Neural progenitor cell (in vitro differentiated cells): ENCODE measurements at regions not wholly inside any gene's neighbourhood (a gene's known extent, or its start where the extent isn't known, plus 50 kb on each side); places are given as distances from the start of the nearest gene placed in this dataset.

Source experiments
- DNase-seq: peaks from one replicate; pipeline ENCODE4 v3.0.0-alpha.2; 2016; ENCODE audit warnings: low spot score
- H2AFZ ChIP-seq: fragments of 200-600 bp; sonication (generic); replicated peaks from 2 replicates; pipeline ENCODE4 v1.6.1; 2016; ENCODE audit warnings: antibody characterized with exemption
- H3F3A ChIP-seq: fragments of 200-600 bp; sonication (generic); 2 replicates; pipeline ENCODE4 v1.6.1; 2016; ENCODE audit warnings: antibody characterized with exemption, low read depth
- H3K27ac ChIP-seq: fragments of 200-600 bp; sonication (generic); 2 replicates; pipeline ENCODE4 v1.5.1; 2016; ENCODE audit warnings: mild to moderate bottlenecking
- H3K27me3 ChIP-seq: fragments of 200-600 bp; sonication (generic); 2 replicates; pipeline ENCODE4 v1.6.1; 2016; ENCODE audit warnings: mild to moderate bottlenecking, moderate library complexity
- H3K36me3 ChIP-seq: fragments of 200-600 bp; sonication (generic); 2 replicates; pipeline ENCODE4 v1.5.1; 2016
- H3K4me1 ChIP-seq: fragments of 200-600 bp; sonication (generic); 2 replicates; pipeline ENCODE4 v1.6.1; 2016; ENCODE audit warnings: mixed run types
- H3K4me2 ChIP-seq: fragments of 200-600 bp; sonication (generic); 2 replicates; pipeline ENCODE4 v1.6.1; 2016
- H3K4me3 ChIP-seq: fragments of 200-600 bp; sonication (generic); 2 replicates; pipeline ENCODE4 v1.5.1; 2016
- H3K79me2 ChIP-seq: fragments of 200-600 bp; sonication (generic); 2 replicates; pipeline ENCODE4 v1.6.1; 2016; ENCODE audit warnings: low read depth
- H3K9ac ChIP-seq: fragments of 200-600 bp; sonication (generic); 2 replicates; pipeline ENCODE4 v1.6.1; 2016
- H3K9me3 ChIP-seq: fragments of 200-600 bp; sonication (generic); 2 replicates; pipeline ENCODE4 v1.5.1; 2016; ENCODE audit warnings: low read depth
- H4K20me1 ChIP-seq: fragments of 200-600 bp; sonication (generic); 2 replicates; pipeline ENCODE4 v1.6.1; 2016; ENCODE audit warnings: low read depth
- H3K27ac Mint-ChIP-seq: 3 replicates; pipeline ENCODE4 v1.8.0; 2021; ENCODE audit warnings: mixed read lengths
- H3K27me3 Mint-ChIP-seq: 2 replicates; pipeline ENCODE4 v1.8.0; 2022; ENCODE audit warnings: low read depth, mild to moderate bottlenecking, inconsistent platforms, moderate library complexity, mixed read lengths; ENCODE audit not compliant: insufficient read depth
- H3K36me3 Mint-ChIP-seq: 3 replicates; pipeline ENCODE4 v1.8.0; 2021; ENCODE audit warnings: mixed read lengths
- H3K4me1 Mint-ChIP-seq: 3 replicates; pipeline ENCODE4 v1.8.0; 2021; ENCODE audit warnings: mixed read lengths
- H3K4me3 Mint-ChIP-seq: 3 replicates; pipeline ENCODE4 v1.8.0; 2021; ENCODE audit warnings: mild to moderate bottlenecking, moderate library complexity, mixed read lengths
- H3K9me3 Mint-ChIP-seq: 3 replicates; pipeline ENCODE4 v1.8.0; 2020; ENCODE audit warnings: mixed read lengths
- EZH2 ChIP-seq: fragments of 200-600 bp; sonication (generic); IDR thresholded peaks from 2 replicates; pipeline ENCODE4 v1.6.1; 2017; ENCODE audit warnings: antibody characterized with exemption, mild to moderate bottlenecking, moderate library complexity
- EZH2phosphoT487 ChIP-seq: fragments of 200-600 bp; sonication (generic); IDR thresholded peaks from 2 replicates; pipeline ENCODE4 v1.6.1; 2017; ENCODE audit warnings: antibody characterized with exemption
- TF ChIP-seq, protein P1 (sequence below): fragments of 200-600 bp; sonication (generic); IDR thresholded peaks from 2 replicates; pipeline ENCODE4 v1.5.1; 2017; ENCODE audit warnings: antibody characterized with exemption, mild to moderate bottlenecking

DNA sequence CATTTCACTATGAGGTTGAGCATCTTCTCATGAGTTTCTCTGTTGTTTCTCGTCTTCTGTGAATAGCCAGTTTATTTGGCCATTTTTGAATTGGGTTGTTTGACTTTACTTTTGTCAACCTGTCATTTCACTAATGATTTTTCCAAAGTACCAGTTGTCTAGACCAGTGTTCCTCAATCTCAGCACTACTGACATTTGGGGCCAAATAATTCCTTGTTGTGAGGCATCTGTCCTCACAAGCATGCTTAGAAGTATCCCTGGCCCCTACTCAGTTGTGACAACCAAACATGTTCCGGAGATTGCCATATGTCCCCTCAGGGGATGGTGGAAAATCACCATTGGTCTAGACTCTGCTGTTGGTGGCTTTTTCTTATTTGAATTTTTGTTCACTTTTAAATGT lies 87.7 kb upstream of the GNAZ start:
- Histone ChIP-seq H3K4me1 (no peaks in the 10 kb centered on the region), H2AFZ (no peak overlapping the region), H3K27me3 (peaks cover 6% of the 10 kb centered on the region), H3K27ac (no peak overlapping the region), H3K9me3 (peaks cover 15% of the 10 kb centered on the region), H3K4me3 (no peak overlapping the region), H4K20me1 (no peaks in the 10 kb centered on the region), H3K79me2 (no peaks in the 10 kb centered on the region), H3K9ac (no peak overlapping the region), H3K36me3 (no peaks in the 10 kb centered on the region), H3K4me2 (no peak overlapping the region), H3F3A (no peaks in the 10 kb centered on the region)
- no peak overlapping the region for H3K4me3 Mint-ChIP-seq
- TF ChIP-seq EZH2 (no peak), EZH2phosphoT487 (no peak)
- TF ChIP-seq, protein P1, sequence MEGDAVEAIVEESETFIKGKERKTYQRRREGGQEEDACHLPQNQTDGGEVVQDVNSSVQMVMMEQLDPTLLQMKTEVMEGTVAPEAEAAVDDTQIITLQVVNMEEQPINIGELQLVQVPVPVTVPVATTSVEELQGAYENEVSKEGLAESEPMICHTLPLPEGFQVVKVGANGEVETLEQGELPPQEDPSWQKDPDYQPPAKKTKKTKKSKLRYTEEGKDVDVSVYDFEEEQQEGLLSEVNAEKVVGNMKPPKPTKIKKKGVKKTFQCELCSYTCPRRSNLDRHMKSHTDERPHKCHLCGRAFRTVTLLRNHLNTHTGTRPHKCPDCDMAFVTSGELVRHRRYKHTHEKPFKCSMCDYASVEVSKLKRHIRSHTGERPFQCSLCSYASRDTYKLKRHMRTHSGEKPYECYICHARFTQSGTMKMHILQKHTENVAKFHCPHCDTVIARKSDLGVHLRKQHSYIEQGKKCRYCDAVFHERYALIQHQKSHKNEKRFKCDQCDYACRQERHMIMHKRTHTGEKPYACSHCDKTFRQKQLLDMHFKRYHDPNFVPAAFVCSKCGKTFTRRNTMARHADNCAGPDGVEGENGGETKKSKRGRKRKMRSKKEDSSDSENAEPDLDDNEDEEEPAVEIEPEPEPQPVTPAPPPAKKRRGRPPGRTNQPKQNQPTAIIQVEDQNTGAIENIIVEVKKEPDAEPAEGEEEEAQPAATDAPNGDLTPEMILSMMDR: no peak
- no peaks in the 10 kb centered on the region for H3K4me1 Mint-ChIP-seq
- DNase-seq: no peak
- H3K36me3 Mint-ChIP-seq: no peaks in the 10 kb centered on the region
- H3K27ac Mint-ChIP-seq: no peak overlapping the region
- peaks cover 4% of the 10 kb centered on the region for H3K27me3 Mint-ChIP-seq
- peaks cover 14% of the 10 kb centered on the region for H3K9me3 Mint-ChIP-seq

DNA sequence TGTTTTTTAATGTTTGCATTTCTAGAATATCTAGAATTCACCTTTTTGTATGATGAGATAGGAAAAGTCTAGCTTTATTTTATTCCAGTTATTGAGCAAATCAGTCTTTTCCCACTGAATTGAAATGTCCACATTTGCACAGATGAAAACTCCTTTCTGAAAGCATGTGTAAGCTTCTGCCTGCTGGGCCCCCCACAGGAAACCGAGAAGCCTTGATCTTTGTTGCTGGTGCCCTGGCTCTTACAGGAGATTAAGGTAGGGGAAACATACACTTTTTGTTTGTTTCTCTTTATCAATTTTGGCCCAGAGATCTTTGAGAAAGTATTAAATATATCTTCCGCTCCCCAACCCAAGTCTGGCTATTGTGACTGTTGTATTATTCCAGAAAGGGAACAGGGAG lies 87.2 kb upstream of the GNAZ start:
- TF ChIP-seq EZH2 (no peak), EZH2phosphoT487 (no peak)
- TF ChIP-seq, protein P1: no peak
- no peaks in the 10 kb centered on the region for H3F3A ChIP-seq
- H3K9ac ChIP-seq: no peak overlapping the region
- Mint-ChIP-seq H3K4me3 (no peak overlapping the region), H3K4me1 (no peaks in the 10 kb centered on the region), H3K27me3 (peaks cover 4% of the 10 kb centered on the region), H3K27ac (no peak overlapping the region), H3K9me3 (peaks cover 14% of the 10 kb centered on the region), H3K36me3 (no peaks in the 10 kb centered on the region)
- DNase-seq: no peak
- no peaks in the 10 kb centered on the region for H4K20me1 ChIP-seq
- no peak overlapping the region for H3K27ac ChIP-seq
- H3K27me3 ChIP-seq: peaks cover 8% of the 10 kb centered on the region
- H3K4me3 ChIP-seq: no peak overlapping the region
- no peak overlapping the region for H3K4me2 ChIP-seq
- H2AFZ ChIP-seq: no peak overlapping the region
- peaks cover 15% of the 10 kb centered on the region for H3K9me3 ChIP-seq
- H3K79me2 ChIP-seq: no peaks in the 10 kb centered on the region
- no peaks in the 10 kb centered on the region for H3K36me3 ChIP-seq
- H3K4me1 ChIP-seq: no peaks in the 10 kb centered on the region

DNA sequence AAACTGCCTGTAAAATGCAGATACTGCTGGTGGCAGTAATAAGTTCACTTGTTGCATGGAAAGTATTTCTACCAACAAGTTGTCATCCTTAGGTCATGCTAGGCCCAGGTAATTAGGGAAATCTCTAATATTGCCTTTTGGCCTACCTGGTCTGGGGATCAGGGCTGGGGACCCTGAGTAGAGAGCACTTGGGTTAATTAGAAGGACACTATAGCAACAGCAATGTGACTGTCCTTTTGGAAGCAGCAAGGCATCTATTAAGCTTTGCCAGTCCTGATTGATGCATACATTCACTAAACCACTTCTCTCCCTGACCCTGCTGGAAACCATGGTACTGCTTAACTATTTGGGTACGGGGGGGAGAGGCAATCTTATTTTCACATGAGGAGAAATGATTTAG lies 86.5 kb upstream of the GNAZ start:
- DNase-seq: no peak
- H3K79me2 ChIP-seq: no peaks in the 10 kb centered on the region
- H3K27ac ChIP-seq: no peak overlapping the region
- no peaks in the 10 kb centered on the region for H3K4me1 ChIP-seq
- H3K9me3 ChIP-seq: peaks cover 15% of the 10 kb centered on the region
- no peak overlapping the region for H3K4me3 Mint-ChIP-seq
- H3K4me3 ChIP-seq: no peak overlapping the region
- no peaks in the 10 kb centered on the region for H3K36me3 ChIP-seq
- H2AFZ ChIP-seq: no peak overlapping the region
- H3K27me3 ChIP-seq: peaks cover 15% of the 10 kb centered on the region
- H3K4me2 ChIP-seq: no peak overlapping the region
- TF ChIP-seq, protein P1: no peak
- TF ChIP-seq EZH2phosphoT487 (no peak), EZH2 (no peak)
- H3K4me1 Mint-ChIP-seq: no peaks in the 10 kb centered on the region
- H3K9ac ChIP-seq: no peak overlapping the region
- H3K27me3 Mint-ChIP-seq: peaks cover 4% of the 10 kb centered on the region
- no peaks in the 10 kb centered on the region for H4K20me1 ChIP-seq
- H3K36me3 Mint-ChIP-seq: no peaks in the 10 kb centered on the region
- no peak overlapping the region for H3K27ac Mint-ChIP-seq
- H3K9me3 Mint-ChIP-seq: peaks cover 14% of the 10 kb centered on the region
- no peaks in the 10 kb centered on the region for H3F3A ChIP-seq

DNA sequence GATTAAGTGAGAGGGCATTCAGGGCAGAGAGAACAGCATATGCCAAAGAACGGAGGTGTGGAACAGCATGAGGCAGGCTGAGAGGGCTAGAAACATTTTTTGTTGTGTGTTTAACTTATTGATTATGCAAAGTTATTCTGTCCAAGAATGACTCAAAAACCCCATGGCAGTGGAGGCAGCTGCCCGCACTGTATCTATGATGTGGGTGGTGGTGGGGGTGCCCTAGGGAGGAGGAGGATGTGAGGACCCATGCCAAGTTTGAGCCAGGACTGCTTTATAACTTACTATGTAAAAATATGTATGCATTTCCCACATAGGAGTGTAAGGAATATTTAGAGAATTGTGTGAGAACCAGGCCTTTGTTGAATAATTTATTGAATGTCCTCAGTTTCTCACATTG lies 85.4 kb upstream of the GNAZ start:
- Mint-ChIP-seq H3K4me3 (no peak overlapping the region), H3K4me1 (no peaks in the 10 kb centered on the region), H3K27ac (no peak overlapping the region), H3K27me3 (peaks cover 4% of the 10 kb centered on the region), H3K36me3 (no peaks in the 10 kb centered on the region), H3K9me3 (peaks cover 14% of the 10 kb centered on the region)
- Histone ChIP-seq H2AFZ (no peak overlapping the region), H3F3A (no peaks in the 10 kb centered on the region), H3K4me2 (no peak overlapping the region), H3K9ac (no peak overlapping the region), H3K79me2 (no peaks in the 10 kb centered on the region), H3K9me3 (peaks cover 10% of the 10 kb centered on the region), H3K36me3 (no peaks in the 10 kb centered on the region), H4K20me1 (no peaks in the 10 kb centered on the region), H3K27ac (no peak overlapping the region), H3K4me3 (no peak overlapping the region), H3K27me3 (peaks cover 26% of the 10 kb centered on the region), H3K4me1 (no peaks in the 10 kb centered on the region)
- TF ChIP-seq EZH2: no peak
- TF ChIP-seq EZH2phosphoT487: no peak
- TF ChIP-seq, protein P1: no peak
- DNase-seq: no peak
